GM23338 (cell line): ENCODE measurements at regions not wholly inside any gene's neighbourhood (a gene's known extent, or its start where the extent isn't known, plus 50 kb on each side); places are given as distances from the start of the nearest gene placed in this dataset.
A peak's percentile ranks its signal among the peaks of the same experiment; 100 is the strongest.

ENCODE experiments used
- ATAC-seq: fragments of 200-7000 bp; cut with Tn5 transposase; 3 replicates; pipeline ENCODE4 v1.9.1; 2020
- DNase-seq: peaks from one replicate; pipeline ENCODE4 v3.0.0-alpha.2; 2015; ENCODE audit warnings: low spot score
- H2AFZ ChIP-seq: fragments of 200-600 bp; sonication (generic); 2 replicates; pipeline ENCODE4 v1.8.0; 2016; ENCODE audit warnings: antibody characterized with exemption, mild to moderate bottlenecking, moderate library complexity
- H3F3A ChIP-seq: fragments of 200-600 bp; sonication (generic); replicated peaks from 2 replicates; pipeline ENCODE4 v1.8.0; 2017; ENCODE audit warnings: antibody characterized with exemption, mixed run types, low read depth
- H3K27ac ChIP-seq: fragments of 200-600 bp; sonication (generic); 2 replicates; pipeline ENCODE4 v1.6.1; 2016; ENCODE audit warnings: low read depth
- H3K27me3 ChIP-seq: fragments of 200-600 bp; sonication (generic); 2 replicates; pipeline ENCODE4 v1.8.0; 2016; ENCODE audit warnings: mild to moderate bottlenecking, mixed run types, moderate library complexity; ENCODE audit not compliant: insufficient read depth
- H3K36me3 ChIP-seq: fragments of 200-600 bp; sonication (generic); 2 replicates; pipeline ENCODE4 v1.8.0; 2016; ENCODE audit warnings: mild to moderate bottlenecking; ENCODE audit not compliant: insufficient read depth
- H3K4me1 ChIP-seq: fragments of 200-600 bp; sonication (generic); 2 replicates; pipeline ENCODE4 v1.8.0; 2016; ENCODE audit warnings: mild to moderate bottlenecking, moderate library complexity; ENCODE audit not compliant: insufficient read depth
- H3K4me2 ChIP-seq: fragments of 200-600 bp; sonication (generic); 2 replicates; pipeline ENCODE4 v1.7.1; 2017; ENCODE audit warnings: mixed run types
- H3K4me3 ChIP-seq: fragments of 200-600 bp; sonication (generic); 2 replicates; pipeline ENCODE4 v1.6.1; 2016; ENCODE audit warnings: mixed run types
- H3K79me2 ChIP-seq: fragments of 200-600 bp; sonication (generic); replicated peaks from 2 replicates; pipeline ENCODE4 v1.8.0; 2017; ENCODE audit warnings: mild to moderate bottlenecking; ENCODE audit not compliant: insufficient read depth
- H3K9me2 ChIP-seq: fragments of 200-600 bp; sonication (generic); 2 replicates; pipeline ENCODE4 v1.8.0; 2017; ENCODE audit not compliant: insufficient read depth
- H4K20me1 ChIP-seq: fragments of 200-600 bp; sonication (generic); replicated peaks from 2 replicates; pipeline ENCODE4 v1.8.0; 2017; ENCODE audit warnings: mild to moderate bottlenecking; ENCODE audit not compliant: insufficient read depth
- H3K27ac Mint-ChIP-seq: 2 replicates; pipeline ENCODE4 v1.8.0; 2020; ENCODE audit warnings: inconsistent platforms, mild to moderate bottlenecking, moderate library complexity, mixed read lengths
- H3K27me3 Mint-ChIP-seq: 3 replicates; pipeline ENCODE4 v1.8.0; 2022; ENCODE audit warnings: low read depth, mild to moderate bottlenecking, moderate library complexity, mixed read lengths, inconsistent platforms; ENCODE audit not compliant: insufficient read depth, poor library complexity
- H3K36me3 Mint-ChIP-seq: 3 replicates; pipeline ENCODE4 v1.8.0; 2021; ENCODE audit warnings: low read depth, mild to moderate bottlenecking, inconsistent platforms, moderate library complexity, mixed read lengths
- H3K4me1 Mint-ChIP-seq: 3 replicates; pipeline ENCODE4 v1.8.0; 2020; ENCODE audit warnings: mild to moderate bottlenecking, inconsistent platforms, mixed read lengths
- H3K4me3 Mint-ChIP-seq: 3 replicates; pipeline ENCODE4 v1.8.0; 2021; ENCODE audit warnings: moderate library complexity, mild to moderate bottlenecking, inconsistent platforms, mixed read lengths
- H3K9me3 Mint-ChIP-seq: 3 replicates; pipeline ENCODE4 v1.8.0; 2020; ENCODE audit warnings: moderate library complexity, mild to moderate bottlenecking, inconsistent platforms, mixed read lengths
- EZH2 ChIP-seq: fragments of 200-600 bp; sonication (generic); IDR thresholded peaks from one replicate; pipeline ENCODE4 v1.8.0; 2017; ENCODE audit warnings: antibody characterized with exemption, mild to moderate bottlenecking, low read depth; ENCODE audit not compliant: unreplicated experiment
- EZH2phosphoT487 ChIP-seq: fragments of 200-600 bp; sonication (generic); IDR thresholded peaks from one replicate; pipeline ENCODE4 v1.8.1; 2018; ENCODE audit warnings: antibody characterized with exemption; ENCODE audit not compliant: unreplicated experiment
- NANOG ChIP-seq: IDR thresholded peaks from 2 replicates; pipeline ENCODE4 v1.6.1; 2016; ENCODE audit warnings: antibody characterized with exemption, borderline replicate concordance
- POLR2AphosphoS5 ChIP-seq: IDR thresholded peaks from 2 replicates; pipeline ENCODE4 v1.6.1; 2016; ENCODE audit warnings: antibody characterized with exemption, low read depth
- REST ChIP-seq: IDR thresholded peaks from one replicate; pipeline ENCODE4 v1.6.1; 2018; ENCODE audit warnings: antibody characterized with exemption; ENCODE audit not compliant: unreplicated experiment
- STAT1 ChIP-seq: IDR thresholded peaks from one replicate; pipeline ENCODE4 v1.6.1; 2016; ENCODE audit warnings: antibody characterized with exemption; ENCODE audit not compliant: unreplicated experiment
- ZNF114 ChIP-seq: fragments of 250-450 bp; sonication (Bioruptor Pico); IDR thresholded peaks from 2 replicates; pipeline ENCODE4 v1.5.0; 2020; ENCODE audit warnings: mild to moderate bottlenecking, moderate library complexity
- ZNF331 ChIP-seq: fragments of 250-450 bp; sonication (Bioruptor Pico); IDR thresholded peaks from 2 replicates; pipeline ENCODE4 v1.5.0; 2020; ENCODE audit warnings: low read depth, mild to moderate bottlenecking, moderate library complexity
- TF ChIP-seq, protein P1 (sequence below): IDR thresholded peaks from 2 replicates; pipeline ENCODE4 v1.6.1; 2016; ENCODE audit warnings: antibody characterized with exemption
- TF ChIP-seq, protein P2 (sequence below): fragments of 250-450 bp; sonication (Bioruptor Pico); IDR thresholded peaks from 2 replicates; pipeline ENCODE4 v1.5.0; 2020; ENCODE audit warnings: mild to moderate bottlenecking, moderate library complexity
- TF ChIP-seq, protein P3 (sequence below), 2 experiments: fragments of 200-600 bp in 1 of 2; sonication (generic) in 1 of 2; conservative IDR thresholded peaks; 2 replicates each; pipeline versions ENCODE4 v1.5.1 to v1.6.1; 2016 to 2017; ENCODE audit warnings: antibody characterized with exemption in 2 of 2, low read depth in 2 of 2, mild to moderate bottlenecking in 2 of 2, moderate library complexity in 1 of 2

DNA sequence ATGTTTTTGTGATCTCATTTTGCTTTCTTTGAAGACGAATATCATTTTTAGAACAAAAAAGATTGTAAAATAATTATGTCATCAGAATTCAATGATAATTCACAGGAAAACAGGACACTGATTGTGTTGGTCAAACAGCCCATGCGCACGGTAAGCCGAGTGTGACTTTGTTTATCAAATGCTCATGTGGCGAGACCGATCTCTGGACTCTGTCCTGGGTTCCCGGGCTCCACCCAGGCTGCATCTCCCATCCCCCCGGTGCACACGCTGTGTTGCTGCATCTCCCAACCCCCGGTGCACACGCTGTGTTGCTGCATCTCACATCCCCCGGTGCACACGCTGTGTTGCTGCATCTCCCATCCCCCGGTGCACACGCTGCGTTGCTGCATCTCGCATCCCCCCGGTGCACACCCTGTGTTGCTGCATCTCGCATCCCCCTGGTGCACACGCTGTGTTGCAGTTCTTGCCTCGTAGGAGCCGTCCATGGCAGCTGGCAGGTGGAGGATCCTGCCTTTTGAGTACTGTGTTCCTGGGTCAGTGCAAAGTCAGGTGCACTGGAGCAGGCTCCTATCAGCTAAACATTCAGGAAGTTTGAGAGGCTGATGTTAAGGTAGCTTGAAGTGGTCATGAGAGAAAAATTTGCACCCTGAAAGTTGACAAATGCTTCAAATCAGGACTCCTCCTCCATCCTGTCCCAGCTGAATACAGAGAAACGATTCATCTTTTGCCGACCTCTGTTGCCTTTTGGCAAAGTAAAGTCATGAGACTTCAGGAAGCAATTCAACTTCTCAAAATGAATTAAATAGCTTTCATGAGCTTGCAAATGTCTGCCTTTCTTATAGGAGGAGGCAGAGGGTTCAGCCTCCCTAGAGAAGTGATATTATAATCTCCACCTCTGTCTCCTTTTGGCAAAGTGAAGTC, 77.1 kb upstream of the FRMD1 start (continued):
- no peak for TF ChIP-seq NANOG
- TF ChIP-seq, protein P1, sequence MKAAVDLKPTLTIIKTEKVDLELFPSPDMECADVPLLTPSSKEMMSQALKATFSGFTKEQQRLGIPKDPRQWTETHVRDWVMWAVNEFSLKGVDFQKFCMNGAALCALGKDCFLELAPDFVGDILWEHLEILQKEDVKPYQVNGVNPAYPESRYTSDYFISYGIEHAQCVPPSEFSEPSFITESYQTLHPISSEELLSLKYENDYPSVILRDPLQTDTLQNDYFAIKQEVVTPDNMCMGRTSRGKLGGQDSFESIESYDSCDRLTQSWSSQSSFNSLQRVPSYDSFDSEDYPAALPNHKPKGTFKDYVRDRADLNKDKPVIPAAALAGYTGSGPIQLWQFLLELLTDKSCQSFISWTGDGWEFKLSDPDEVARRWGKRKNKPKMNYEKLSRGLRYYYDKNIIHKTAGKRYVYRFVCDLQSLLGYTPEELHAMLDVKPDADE, result no peak
- no peak for TF ChIP-seq ZNF331

DNA sequence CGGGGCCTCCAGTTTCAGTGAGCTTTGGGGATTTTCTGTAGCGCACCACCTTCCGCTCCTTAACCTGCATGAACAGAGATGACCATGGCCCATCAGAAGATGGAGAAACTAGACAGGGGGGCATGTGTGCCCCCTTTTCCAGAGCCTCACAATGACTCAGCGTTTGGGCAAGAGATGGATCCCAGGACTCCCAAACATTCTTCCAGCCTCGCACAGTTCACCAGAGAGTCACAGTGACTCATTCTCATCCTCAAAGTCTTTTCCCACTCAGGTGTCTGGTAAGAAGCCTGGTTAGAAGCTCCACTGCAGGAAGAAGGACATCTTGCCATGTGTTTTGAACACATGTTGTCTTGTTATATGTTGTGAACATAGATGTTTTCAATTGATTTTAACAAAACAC, 76.2 kb upstream of the FRMD1 start:
- Histone ChIP-seq H3K27ac (no peak overlapping the region), H3K9me2 (no peaks in the 10 kb centered on the region), H3K4me2 (no peak overlapping the region), H2AFZ (peak overlapping the region; percentile 72; the same call in 1 of the 2 replicates), H3K79me2 (no peaks in the 10 kb centered on the region), H3K36me3 (no peaks in the 10 kb centered on the region), H3K4me3 (no peak overlapping the region), H3K27me3 (no peaks in the 10 kb centered on the region), H4K20me1 (no peaks in the 10 kb centered on the region), H3K4me1 (peaks cover 6% of the 10 kb centered on the region; the same call in 1 of the 2 replicates), H3F3A (no peaks in the 10 kb centered on the region)
- DNase-seq (no peak), ATAC-seq (no peak)
- Mint-ChIP-seq H3K27me3 (peaks cover 3% of the 10 kb centered on the region), H3K36me3 (no peaks in the 10 kb centered on the region), H3K27ac (0 out of 2 replicates have a peak overlapping the region, but pooled peaks have one; percentile 17), H3K9me3 (no peaks in the 10 kb centered on the region), H3K4me1 (peaks cover 52% of the 10 kb centered on the region), H3K4me3 (no peak overlapping the region)
- TF ChIP-seq ZNF114 (no peak), ZNF331 (no peak), POLR2AphosphoS5 (no peak), STAT1 (no peak), EZH2phosphoT487 (no peak), NANOG (no peak), EZH2 (no peak), REST (no peak)
- TF ChIP-seq, protein P2, sequence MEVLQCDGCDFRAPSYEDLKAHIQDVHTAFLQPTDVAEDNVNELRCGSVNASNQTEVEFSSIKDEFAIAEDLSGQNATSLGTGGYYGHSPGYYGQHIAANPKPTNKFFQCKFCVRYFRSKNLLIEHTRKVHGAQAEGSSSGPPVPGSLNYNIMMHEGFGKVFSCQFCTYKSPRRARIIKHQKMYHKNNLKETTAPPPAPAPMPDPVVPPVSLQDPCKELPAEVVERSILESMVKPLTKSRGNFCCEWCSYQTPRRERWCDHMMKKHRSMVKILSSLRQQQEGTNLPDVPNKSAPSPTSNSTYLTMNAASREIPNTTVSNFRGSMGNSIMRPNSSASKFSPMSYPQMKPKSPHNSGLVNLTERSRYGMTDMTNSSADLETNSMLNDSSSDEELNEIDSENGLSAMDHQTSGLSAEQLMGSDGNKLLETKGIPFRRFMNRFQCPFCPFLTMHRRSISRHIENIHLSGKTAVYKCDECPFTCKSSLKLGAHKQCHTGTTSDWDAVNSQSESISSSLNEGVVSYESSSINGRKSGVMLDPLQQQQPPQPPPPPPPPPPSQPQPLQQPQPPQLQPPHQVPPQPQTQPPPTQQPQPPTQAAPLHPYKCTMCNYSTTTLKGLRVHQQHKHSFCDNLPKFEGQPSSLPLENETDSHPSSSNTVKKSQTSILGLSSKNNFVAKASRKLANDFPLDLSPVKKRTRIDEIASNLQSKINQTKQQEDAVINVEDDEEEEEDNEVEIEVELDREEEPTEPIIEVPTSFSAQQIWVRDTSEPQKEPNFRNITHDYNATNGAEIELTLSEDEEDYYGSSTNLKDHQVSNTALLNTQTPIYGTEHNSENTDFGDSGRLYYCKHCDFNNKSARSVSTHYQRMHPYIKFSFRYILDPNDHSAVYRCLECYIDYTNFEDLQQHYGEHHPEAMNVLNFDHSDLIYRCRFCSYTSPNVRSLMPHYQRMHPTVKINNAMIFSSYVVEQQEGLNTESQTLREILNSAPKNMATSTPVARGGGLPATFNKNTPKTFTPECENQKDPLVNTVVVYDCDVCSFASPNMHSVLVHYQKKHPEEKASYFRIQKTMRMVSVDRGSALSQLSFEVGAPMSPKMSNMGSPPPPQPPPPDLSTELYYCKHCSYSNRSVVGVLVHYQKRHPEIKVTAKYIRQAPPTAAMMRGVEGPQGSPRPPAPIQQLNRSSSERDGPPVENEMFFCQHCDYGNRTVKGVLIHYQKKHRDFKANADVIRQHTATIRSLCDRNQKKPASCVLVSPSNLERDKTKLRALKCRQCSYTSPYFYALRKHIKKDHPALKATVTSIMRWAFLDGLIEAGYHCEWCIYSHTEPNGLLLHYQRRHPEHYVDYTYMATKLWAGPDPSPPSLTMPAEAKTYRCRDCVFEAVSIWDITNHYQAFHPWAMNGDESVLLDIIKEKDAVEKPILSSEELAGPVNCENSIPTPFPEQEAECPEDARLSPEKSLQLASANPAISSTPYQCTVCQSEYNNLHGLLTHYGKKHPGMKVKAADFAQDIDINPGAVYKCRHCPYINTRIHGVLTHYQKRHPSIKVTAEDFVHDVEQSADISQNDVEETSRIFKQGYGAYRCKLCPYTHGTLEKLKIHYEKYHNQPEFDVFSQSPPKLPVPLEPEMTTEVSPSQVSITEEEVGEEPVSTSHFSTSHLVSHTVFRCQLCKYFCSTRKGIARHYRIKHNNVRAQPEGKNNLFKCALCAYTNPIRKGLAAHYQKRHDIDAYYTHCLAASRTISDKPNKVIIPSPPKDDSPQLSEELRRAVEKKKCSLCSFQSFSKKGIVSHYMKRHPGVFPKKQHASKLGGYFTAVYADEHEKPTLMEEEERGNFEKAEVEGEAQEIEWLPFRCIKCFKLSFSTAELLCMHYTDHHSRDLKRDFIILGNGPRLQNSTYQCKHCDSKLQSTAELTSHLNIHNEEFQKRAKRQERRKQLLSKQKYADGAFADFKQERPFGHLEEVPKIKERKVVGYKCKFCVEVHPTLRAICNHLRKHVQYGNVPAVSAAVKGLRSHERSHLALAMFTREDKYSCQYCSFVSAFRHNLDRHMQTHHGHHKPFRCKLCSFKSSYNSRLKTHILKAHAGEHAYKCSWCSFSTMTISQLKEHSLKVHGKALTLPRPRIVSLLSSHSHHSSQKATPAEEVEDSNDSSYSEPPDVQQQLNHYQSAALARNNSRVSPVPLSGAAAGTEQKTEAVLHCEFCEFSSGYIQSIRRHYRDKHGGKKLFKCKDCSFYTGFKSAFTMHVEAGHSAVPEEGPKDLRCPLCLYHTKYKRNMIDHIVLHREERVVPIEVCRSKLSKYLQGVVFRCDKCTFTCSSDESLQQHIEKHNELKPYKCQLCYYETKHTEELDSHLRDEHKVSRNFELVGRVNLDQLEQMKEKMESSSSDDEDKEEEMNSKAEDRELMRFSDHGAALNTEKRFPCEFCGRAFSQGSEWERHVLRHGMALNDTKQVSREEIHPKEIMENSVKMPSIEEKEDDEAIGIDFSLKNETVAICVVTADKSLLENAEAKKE (CRISPR knock-in tag), result no peak
- TF ChIP-seq, protein P3, sequence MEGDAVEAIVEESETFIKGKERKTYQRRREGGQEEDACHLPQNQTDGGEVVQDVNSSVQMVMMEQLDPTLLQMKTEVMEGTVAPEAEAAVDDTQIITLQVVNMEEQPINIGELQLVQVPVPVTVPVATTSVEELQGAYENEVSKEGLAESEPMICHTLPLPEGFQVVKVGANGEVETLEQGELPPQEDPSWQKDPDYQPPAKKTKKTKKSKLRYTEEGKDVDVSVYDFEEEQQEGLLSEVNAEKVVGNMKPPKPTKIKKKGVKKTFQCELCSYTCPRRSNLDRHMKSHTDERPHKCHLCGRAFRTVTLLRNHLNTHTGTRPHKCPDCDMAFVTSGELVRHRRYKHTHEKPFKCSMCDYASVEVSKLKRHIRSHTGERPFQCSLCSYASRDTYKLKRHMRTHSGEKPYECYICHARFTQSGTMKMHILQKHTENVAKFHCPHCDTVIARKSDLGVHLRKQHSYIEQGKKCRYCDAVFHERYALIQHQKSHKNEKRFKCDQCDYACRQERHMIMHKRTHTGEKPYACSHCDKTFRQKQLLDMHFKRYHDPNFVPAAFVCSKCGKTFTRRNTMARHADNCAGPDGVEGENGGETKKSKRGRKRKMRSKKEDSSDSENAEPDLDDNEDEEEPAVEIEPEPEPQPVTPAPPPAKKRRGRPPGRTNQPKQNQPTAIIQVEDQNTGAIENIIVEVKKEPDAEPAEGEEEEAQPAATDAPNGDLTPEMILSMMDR (conservative IDR thresholded peaks at IDR 0.05; ENCODE audit: low read depth in 2 of 2), result no peak
